ENCODE measurements at regions not wholly inside any gene's neighbourhood (a gene's known extent, or its start where the extent isn't known, plus 50 kb on each side); places are given as distances from the start of the nearest gene placed in this dataset.
A peak's percentile ranks its signal among the peaks of the same experiment; 100 is the strongest.

GRCh38 chr21:39012326-39013230 lies 170.7 kb downstream of the PSMG1 start:
- Histone ChIP-seq H3K4me3 (no peak overlapping the region), H3K4me1 (ENCODE audit: control insufficient read depth, insufficient read depth, low read length) (no peaks in the 10 kb centered on the region), H3K27me3 (replicated peaks in 1 of 2; ENCODE audit: control insufficient read depth in 2 of 2, insufficient read depth in 2 of 2, low read length in 1 of 2) (no peaks in the 10 kb centered on the region), H4K20me1 (ENCODE audit: control insufficient read depth, insufficient read depth) (no peaks in the 10 kb centered on the region), H3K9ac (ENCODE audit: control insufficient read depth, insufficient read depth, low read length) (no peak overlapping the region), H3K4me2 (ENCODE audit: control insufficient read depth, insufficient read depth) (no peak overlapping the region), H3K36me3 (ENCODE audit: control insufficient read depth in 2 of 2, insufficient read depth in 2 of 2, low read length in 1 of 2) (no peaks in the 10 kb centered on the region), H3K27ac (ENCODE audit: control insufficient read depth, insufficient read depth) (no peak overlapping the region), H2AFZ (ENCODE audit: control insufficient read depth, low read depth, low read length) (no peak overlapping the region), H3K9me3 (replicated peaks; ENCODE audit: control insufficient read depth, insufficient read depth, low read length) (no peaks in the 10 kb centered on the region; the same call in 2 of the 3 replicates), H3K79me2 (ENCODE audit: control insufficient read depth, insufficient read depth, low read length) (no peaks in the 10 kb centered on the region)
- intact Hi-C loops (cut with micrococcal nuclease; ENCODE audit: unreplicated experiment), result no loop called here
- RAD21 ChIA-PET (ENCODE audit: unreplicated experiment), result no interaction called here
- BruUV-seq (replicated peaks), result no TSS peak
- SMC1A ChIA-PET (ENCODE audit: uncharacterized antibody, unreplicated experiment), result no interaction called here
- TF ChIP-seq, protein P1, sequence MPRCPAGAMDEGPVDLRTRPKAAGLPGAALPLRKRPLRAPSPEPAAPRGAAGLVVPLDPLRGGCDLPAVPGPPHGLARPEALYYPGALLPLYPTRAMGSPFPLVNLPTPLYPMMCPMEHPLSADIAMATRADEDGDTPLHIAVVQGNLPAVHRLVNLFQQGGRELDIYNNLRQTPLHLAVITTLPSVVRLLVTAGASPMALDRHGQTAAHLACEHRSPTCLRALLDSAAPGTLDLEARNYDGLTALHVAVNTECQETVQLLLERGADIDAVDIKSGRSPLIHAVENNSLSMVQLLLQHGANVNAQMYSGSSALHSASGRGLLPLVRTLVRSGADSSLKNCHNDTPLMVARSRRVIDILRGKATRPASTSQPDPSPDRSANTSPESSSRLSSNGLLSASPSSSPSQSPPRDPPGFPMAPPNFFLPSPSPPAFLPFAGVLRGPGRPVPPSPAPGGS (IDR thresholded peaks at IDR 0.05; ENCODE audit: borderline replicate concordance, insufficient read depth, low read depth, low read length, poor library complexity, severe bottlenecking), result peak; percentile 66
- TF ChIP-seq POU2F2 (IDR thresholded peaks at IDR 0.05; ENCODE audit: borderline replicate concordance, low read depth, low read length), result no peak
- no peak for TF ChIP-seq BCL11A (IDR thresholded peaks at IDR 0.05; ENCODE audit: low read depth, low read length)
- no peak for TF ChIP-seq SIN3A (IDR thresholded peaks at IDR 0.05; ENCODE audit: low read depth, low read length)
- no peak for TF ChIP-seq CREB1 (IDR thresholded peaks at IDR 0.05; ENCODE audit: low read depth)
- TF ChIP-seq ZBTB4 (CRISPR knock-in tag; IDR thresholded peaks at IDR 0.05), result no peak
- no peak for TF ChIP-seq HDGF (IDR thresholded peaks at IDR 0.05)
- TF ChIP-seq PBX3 (IDR thresholded peaks at IDR 0.05; ENCODE audit: insufficient replicate concordance, low read depth, low read length), result peak; percentile 23
- no peak for TF ChIP-seq SPI1 (IDR thresholded peaks at IDR 0.05; ENCODE audit: borderline replicate concordance, insufficient read depth, low read depth, low read length)
- no peak for TF ChIP-seq TCF12 (IDR thresholded peaks at IDR 0.05; ENCODE audit: low read depth, low read length)
- no peak for TF ChIP-seq SIX5 (IDR thresholded peaks at IDR 0.05; ENCODE audit: low read depth, low read length, severe bottlenecking)
- POLR2A ChIA-PET, result no interaction called here
- no peak for FAIRE-seq
- no peak for DNase-seq (ENCODE audit: low read depth, low spot score)
- in situ Hi-C loops (cut with MboI), result no loop called here
- 39% methylated on average over 15 of the region's 15 CpGs for WGBS (ENCODE audit: insufficient coverage, insufficient replicate concordance, low lambda C conversion rate, missing lambda C conversion rate)
- no peak for ATAC-seq
- CTCF ChIA-PET, result no interaction called here

Measured in GM12878 (cell line).